Activated naive CD8-positive, alpha-beta T cell treated with anti-CD3 and anti-CD28 coated beads, Interleukin-2, amount 50 U/mL, for 24 hours (primary cell): ENCODE measurements at regions not wholly inside any gene's neighbourhood (a gene's known extent, or its start where the extent isn't known, plus 50 kb on each side); places are given as distances from the start of the nearest gene placed in this dataset.

ENCODE experiments used
- ATAC-seq: fragments of 150-1000 bp; cut with Tn5 transposase; one replicate; pipeline ENCODE4 v1.10.0; 2021
- DNase-seq: peaks from one replicate; pipeline ENCODE4 v3.0.0; 2021
- H3K27ac Mint-ChIP-seq: one replicate; pipeline ENCODE4 v1.8.0; 2021; ENCODE audit warnings: mild to moderate bottlenecking, mixed read lengths
- H3K27me3 Mint-ChIP-seq: one replicate; pipeline ENCODE4 v1.8.0; 2021; ENCODE audit warnings: mixed read lengths
- H3K36me3 Mint-ChIP-seq: one replicate; pipeline ENCODE4 v1.8.0; 2021; ENCODE audit warnings: low read depth, mixed read lengths
- H3K4me1 Mint-ChIP-seq: one replicate; pipeline ENCODE4 v1.8.0; 2021; ENCODE audit warnings: mixed read lengths
- H3K4me3 Mint-ChIP-seq: one replicate; pipeline ENCODE4 v1.8.0; 2021; ENCODE audit warnings: mild to moderate bottlenecking, moderate library complexity, mixed read lengths
- H3K9me3 Mint-ChIP-seq: one replicate; pipeline ENCODE4 v1.8.0; 2021; ENCODE audit warnings: mixed read lengths

DNA sequence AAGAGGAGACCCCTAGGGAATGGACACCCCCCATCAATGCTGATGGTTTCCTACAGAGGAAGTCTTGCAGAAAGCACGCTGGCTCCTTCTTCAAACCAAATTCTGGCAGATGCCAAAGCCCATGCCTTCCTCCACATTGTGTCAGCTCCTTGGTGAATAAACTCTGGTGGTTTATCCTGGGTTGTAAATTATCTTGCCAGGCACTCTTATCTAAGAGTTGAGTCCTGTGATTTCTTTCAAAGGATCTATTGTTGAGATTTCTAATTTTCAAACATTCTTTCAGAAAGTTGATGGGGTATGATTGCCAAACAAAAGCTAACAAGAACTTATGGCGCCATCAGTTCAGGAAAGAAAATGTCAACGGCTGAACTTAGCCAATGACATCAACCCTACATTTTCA, 160.4 kb downstream of the NSG2 start:
- H3K27ac Mint-ChIP-seq = no peak overlapping the region
- H3K36me3 Mint-ChIP-seq = no peaks in the 10 kb centered on the region
- no peaks in the 10 kb centered on the region for H3K27me3 Mint-ChIP-seq
- DNase-seq (no peak), ATAC-seq (no peak)
- no peaks in the 10 kb centered on the region for H3K9me3 Mint-ChIP-seq
- H3K4me1 Mint-ChIP-seq = no peaks in the 10 kb centered on the region
- no peak overlapping the region for H3K4me3 Mint-ChIP-seq

DNA sequence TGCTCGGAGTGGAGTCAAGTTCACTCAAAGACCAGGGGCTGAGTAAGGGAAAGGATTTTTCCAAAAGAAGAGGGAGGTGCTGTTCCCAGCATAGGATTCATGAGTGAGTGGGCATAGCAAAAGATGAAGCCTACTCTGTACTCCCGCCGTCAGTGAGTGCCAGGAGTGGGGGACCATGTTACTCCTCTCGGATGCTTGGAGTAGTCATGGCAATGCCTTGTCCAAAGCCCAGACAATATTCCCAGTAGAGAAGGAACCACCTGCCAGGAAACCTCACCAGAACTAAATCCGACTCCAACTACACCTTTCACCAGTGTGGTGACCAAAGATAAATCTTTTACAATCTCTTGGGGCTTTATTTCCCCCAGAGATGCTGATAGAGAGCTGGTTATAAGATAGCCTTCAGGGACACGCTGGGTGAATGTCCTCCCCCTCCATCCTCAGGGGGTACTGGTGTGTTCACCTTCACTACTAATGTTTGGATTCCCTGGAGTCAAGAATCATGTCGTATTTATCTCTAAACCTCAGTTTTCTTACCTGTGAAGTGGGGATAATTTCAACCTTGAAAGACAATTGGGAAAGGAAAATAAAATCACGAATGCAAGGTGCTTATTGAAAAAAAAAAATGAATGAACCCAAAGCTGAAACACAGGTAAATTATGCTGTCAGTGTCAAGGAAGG, 165.2 kb downstream of the NSG2 start:
- Mint-ChIP-seq H3K27me3 (peaks cover 3% of the 10 kb centered on the region), H3K4me3 (no peak overlapping the region), H3K36me3 (no peaks in the 10 kb centered on the region), H3K27ac (no peak overlapping the region), H3K4me1 (no peaks in the 10 kb centered on the region), H3K9me3 (no peaks in the 10 kb centered on the region)
- DNase-seq (no peak), ATAC-seq (no peak)

DNA sequence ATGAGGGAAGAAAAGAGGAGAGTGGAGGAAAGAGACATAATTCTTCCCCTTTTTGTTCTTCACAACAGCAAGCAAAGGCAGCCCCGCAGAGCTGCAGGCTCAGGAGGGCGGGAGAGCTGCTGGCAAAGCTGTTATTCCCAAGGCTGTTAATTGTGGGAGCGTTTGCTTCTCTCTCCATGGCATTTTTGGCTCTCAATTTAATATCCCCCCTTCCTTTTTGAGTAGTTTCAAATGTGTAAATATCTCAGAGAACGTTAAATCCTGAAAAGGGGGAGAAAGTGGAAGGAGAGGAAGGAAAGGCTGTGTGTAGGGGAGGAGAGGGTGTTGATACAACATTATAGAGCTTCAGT, 165.7 kb downstream of the NSG2 start:
- Mint-ChIP-seq H3K36me3 (no peaks in the 10 kb centered on the region), H3K27me3 (peaks cover 3% of the 10 kb centered on the region), H3K9me3 (no peaks in the 10 kb centered on the region), H3K4me1 (no peaks in the 10 kb centered on the region), H3K27ac (no peak overlapping the region), H3K4me3 (no peak overlapping the region)
- DNase-seq (no peak), ATAC-seq (no peak)

DNA sequence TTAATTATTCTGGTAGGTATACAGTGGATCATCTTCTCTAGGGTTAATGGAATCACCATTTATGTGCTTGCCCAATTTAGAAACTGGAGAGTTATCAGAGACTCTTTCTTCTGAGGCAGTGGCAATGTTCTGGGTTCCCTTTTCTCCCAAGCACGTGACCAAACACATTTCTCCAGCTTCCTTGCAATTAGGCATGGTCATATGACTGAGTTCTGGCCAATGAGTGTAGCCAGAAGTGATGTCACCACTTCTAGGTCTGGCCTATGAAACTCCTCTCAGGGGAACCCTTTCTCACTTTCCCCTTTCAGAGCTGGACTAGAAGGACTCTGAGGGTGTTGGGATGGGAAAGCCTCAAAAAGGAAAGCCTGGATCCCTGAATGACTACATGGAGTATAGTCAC, 172.0 kb downstream of the NSG2 start:
- Mint-ChIP-seq H3K36me3 (no peaks in the 10 kb centered on the region), H3K4me3 (no peak overlapping the region), H3K9me3 (no peaks in the 10 kb centered on the region), H3K4me1 (no peaks in the 10 kb centered on the region), H3K27ac (no peak overlapping the region), H3K27me3 (peaks cover 1% of the 10 kb centered on the region)
- DNase-seq (no peak), ATAC-seq (no peak)

DNA sequence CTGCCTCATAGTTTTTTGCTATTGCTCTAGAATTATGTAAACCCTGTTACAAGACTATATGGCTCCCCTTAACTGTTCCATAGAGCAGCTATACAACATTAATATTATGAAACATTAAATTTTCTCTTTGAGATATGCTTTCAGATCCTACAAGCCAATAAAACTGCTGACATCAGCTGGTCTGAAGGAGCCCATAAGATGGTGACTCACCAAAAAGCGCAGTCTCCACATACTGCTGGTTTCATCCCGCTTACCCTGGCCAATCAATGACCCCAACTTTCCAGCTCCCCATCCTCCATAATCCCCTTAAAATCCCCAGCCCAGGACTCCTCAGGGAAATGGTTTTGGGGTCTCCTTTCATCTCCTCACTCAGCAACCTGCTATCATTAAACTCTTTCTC, 172.7 kb downstream of the NSG2 start:
- Mint-ChIP-seq H3K27ac (no peak overlapping the region), H3K4me1 (no peaks in the 10 kb centered on the region), H3K36me3 (no peaks in the 10 kb centered on the region), H3K9me3 (no peaks in the 10 kb centered on the region), H3K27me3 (no peaks in the 10 kb centered on the region), H3K4me3 (no peak overlapping the region)
- ATAC-seq (no peak), DNase-seq (no peak)

DNA sequence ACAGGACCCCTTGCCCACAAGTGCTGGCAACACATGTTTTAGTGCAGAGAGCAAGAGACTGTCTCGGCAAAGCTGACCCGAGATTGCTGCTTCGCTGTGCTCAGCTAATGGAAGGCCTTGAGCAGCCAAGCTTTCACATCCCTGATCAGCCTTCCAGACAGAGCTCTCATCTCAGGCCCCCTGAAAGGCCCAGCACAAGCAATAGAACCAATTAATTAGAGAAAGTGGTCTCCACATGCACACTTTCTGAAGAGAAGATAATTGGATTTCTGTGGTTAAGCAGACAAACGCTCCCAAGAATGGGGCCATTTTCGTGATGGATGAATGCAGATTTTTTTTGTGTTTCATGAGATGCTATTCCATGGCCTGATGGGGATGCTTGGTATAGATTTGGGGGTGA, 174.9 kb downstream of the NSG2 start:
- no peak overlapping the region for H3K4me3 Mint-ChIP-seq
- H3K36me3 Mint-ChIP-seq = no peaks in the 10 kb centered on the region
- H3K9me3 Mint-ChIP-seq = no peaks in the 10 kb centered on the region
- H3K4me1 Mint-ChIP-seq = no peaks in the 10 kb centered on the region
- DNase-seq (no peak), ATAC-seq (no peak)
- H3K27ac Mint-ChIP-seq = no peak overlapping the region
- H3K27me3 Mint-ChIP-seq = no peaks in the 10 kb centered on the region

DNA sequence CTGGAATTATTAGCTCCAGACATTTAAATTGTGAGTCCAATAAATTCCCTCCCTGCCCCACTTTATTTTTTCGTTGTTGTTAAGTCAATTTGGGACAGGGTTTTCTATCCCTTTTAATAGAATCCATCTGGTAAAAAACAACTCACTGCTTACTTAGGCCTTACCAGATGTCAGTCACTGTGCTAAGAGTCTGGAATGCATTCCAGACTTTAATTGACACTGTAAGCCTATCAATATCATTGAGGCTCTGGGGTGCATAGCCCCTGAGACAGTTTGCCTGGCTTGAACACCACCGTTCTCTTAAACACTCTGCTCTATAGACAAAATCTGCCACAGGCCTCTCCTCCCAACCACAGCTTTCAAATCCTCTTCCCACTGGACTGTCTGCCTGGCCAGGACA, 175.9 kb downstream of the NSG2 start:
- Mint-ChIP-seq H3K9me3 (no peaks in the 10 kb centered on the region), H3K27ac (no peak overlapping the region), H3K4me3 (no peak overlapping the region), H3K27me3 (no peaks in the 10 kb centered on the region), H3K4me1 (no peaks in the 10 kb centered on the region), H3K36me3 (no peaks in the 10 kb centered on the region)
- ATAC-seq (no peak), DNase-seq (no peak)

DNA sequence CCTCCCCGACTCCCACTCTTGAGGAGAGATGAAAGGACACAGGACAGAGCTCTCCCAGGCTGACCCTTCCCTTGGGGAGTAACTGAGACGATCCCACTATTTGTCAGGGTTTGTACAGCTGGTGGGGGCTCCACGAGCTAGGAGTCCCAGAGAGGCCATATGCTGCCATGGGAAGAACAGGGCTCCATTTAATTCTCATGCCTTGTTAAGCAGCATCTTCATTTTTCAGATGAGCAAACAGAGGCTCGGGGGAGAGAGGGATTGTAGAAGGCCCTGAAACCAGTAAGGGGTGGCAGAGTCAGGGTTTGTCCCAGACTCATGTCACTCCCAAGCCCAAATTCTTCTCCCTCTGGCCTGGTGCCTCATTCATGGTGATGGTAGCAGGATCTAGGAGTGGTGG, 176.4 kb downstream of the NSG2 start:
- no peak for ATAC-seq
- H3K4me3 Mint-ChIP-seq = no peak overlapping the region
- H3K27me3 Mint-ChIP-seq = no peaks in the 10 kb centered on the region
- no peak overlapping the region for H3K27ac Mint-ChIP-seq
- no peaks in the 10 kb centered on the region for H3K4me1 Mint-ChIP-seq
- no peaks in the 10 kb centered on the region for H3K36me3 Mint-ChIP-seq
- DNase-seq = no peak
- H3K9me3 Mint-ChIP-seq = no peaks in the 10 kb centered on the region

DNA sequence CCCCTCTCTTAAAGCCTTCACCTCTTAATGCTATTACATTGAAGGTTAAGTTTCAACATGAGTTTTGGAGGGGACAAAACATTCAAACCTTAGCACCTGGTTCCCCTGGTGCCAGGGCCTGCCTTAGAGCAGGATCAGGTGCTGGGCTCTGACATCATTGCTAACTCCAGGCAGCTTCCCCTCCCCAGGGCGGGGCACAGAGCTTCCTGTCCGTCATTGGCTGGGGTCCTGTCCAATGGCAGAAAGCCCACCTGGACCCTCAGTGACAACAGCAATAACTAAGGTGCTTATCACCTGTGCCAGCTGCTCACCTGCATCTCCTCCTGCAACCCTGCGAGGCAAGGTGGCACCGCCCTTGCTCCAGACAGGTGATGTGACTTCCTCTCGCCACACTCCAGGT, 177.4 kb downstream of the NSG2 start:
- no peaks in the 10 kb centered on the region for H3K36me3 Mint-ChIP-seq
- H3K27ac Mint-ChIP-seq = no peak overlapping the region
- H3K4me1 Mint-ChIP-seq = no peaks in the 10 kb centered on the region
- peaks cover 2% of the 10 kb centered on the region for H3K27me3 Mint-ChIP-seq
- H3K9me3 Mint-ChIP-seq = no peaks in the 10 kb centered on the region
- DNase-seq (no peak), ATAC-seq (no peak)
- no peak overlapping the region for H3K4me3 Mint-ChIP-seq

DNA sequence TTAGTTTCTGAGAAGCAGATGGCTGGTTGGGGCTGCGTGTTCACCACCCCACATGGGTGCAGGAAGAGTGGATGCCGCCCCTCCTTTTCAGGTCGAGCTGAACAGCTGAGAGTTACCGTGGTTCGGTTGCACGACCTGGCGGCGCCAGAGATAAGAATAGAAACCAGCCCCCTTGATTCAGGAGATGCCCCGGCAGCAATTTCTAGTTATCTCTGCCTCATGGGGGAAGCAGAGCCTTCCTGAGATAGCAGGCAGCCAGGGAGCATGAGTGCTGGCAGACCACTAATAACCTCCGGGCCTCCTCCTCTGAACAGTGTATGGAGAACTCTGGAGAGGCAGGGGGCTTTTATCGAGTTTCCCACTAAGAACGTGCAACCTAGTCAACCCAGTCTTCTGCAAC, 177.8 kb downstream of the NSG2 start:
- ATAC-seq (no peak), DNase-seq (no peak)
- no peaks in the 10 kb centered on the region for H3K4me1 Mint-ChIP-seq
- H3K36me3 Mint-ChIP-seq = no peaks in the 10 kb centered on the region
- H3K9me3 Mint-ChIP-seq = no peaks in the 10 kb centered on the region
- no peak overlapping the region for H3K4me3 Mint-ChIP-seq
- H3K27ac Mint-ChIP-seq = no peak overlapping the region
- peaks cover 2% of the 10 kb centered on the region for H3K27me3 Mint-ChIP-seq

DNA sequence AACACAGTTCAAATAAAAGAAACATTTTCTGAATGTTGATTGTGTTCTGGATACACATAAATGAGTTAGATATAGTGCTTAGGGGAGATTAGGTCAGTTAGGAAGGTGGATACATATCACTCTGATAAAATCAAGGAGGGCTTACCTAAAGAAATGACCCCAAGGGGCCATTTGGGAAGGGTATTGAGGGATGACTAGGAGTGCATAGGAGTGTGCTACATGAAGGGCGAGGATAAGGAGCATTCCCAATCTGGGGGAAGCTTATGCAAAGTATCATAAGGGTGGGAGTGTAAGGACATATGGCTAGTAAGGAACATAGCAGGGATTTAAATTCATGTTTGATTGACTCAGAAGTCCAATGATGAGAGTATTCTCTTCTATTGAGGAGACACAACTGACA, 183.6 kb downstream of the NSG2 start:
- H3K9me3 Mint-ChIP-seq = no peaks in the 10 kb centered on the region
- H3K27ac Mint-ChIP-seq = no peak overlapping the region
- ATAC-seq (no peak), DNase-seq (no peak)
- no peaks in the 10 kb centered on the region for H3K36me3 Mint-ChIP-seq
- no peak overlapping the region for H3K4me3 Mint-ChIP-seq
- peaks cover 4% of the 10 kb centered on the region for H3K27me3 Mint-ChIP-seq
- no peaks in the 10 kb centered on the region for H3K4me1 Mint-ChIP-seq

DNA sequence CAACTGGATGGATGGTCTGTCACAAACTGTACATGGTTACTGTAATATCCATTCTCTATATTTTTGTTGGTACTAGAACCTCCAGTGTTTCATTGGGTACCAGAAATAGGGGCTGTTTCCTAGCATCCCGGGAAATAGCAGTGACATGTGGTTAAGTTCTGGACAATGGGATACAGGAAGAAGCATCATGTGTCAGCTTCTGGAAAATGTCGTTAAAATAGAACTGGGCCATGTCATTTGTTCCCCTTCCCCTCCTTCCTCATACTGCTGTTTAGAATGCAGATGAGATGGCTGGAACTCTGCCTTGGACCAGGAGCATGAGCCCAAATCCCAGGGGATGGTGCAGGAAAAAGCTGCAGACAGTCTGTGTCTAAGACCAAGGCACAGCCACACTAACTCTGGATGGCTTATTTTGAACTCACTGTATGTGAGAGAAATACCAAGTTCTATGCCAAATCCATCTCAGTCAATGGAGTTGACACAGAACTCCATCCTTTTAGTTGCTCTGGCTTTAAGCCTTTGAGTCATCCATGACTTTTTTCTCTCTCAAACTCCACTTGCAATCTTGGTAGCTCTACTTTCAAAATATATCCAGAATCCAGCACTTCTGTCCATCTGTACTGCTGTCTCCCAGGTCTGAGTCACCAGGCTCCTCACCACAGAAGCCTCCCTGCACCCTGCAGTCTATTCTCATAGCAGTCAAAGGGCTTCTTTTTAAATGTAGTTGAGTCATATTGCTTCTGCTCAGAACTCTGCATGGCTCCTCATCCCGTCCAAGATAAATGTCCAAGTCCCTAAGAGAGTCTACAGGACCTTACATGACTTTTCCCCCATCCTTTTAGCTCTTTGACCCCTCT, 184.2 kb downstream of the NSG2 start:
- Mint-ChIP-seq H3K4me1 (no peaks in the 10 kb centered on the region), H3K4me3 (no peak overlapping the region), H3K9me3 (no peaks in the 10 kb centered on the region), H3K27ac (no peak overlapping the region), H3K27me3 (peaks cover 4% of the 10 kb centered on the region), H3K36me3 (no peaks in the 10 kb centered on the region)
- ATAC-seq (no peak), DNase-seq (no peak)

DNA sequence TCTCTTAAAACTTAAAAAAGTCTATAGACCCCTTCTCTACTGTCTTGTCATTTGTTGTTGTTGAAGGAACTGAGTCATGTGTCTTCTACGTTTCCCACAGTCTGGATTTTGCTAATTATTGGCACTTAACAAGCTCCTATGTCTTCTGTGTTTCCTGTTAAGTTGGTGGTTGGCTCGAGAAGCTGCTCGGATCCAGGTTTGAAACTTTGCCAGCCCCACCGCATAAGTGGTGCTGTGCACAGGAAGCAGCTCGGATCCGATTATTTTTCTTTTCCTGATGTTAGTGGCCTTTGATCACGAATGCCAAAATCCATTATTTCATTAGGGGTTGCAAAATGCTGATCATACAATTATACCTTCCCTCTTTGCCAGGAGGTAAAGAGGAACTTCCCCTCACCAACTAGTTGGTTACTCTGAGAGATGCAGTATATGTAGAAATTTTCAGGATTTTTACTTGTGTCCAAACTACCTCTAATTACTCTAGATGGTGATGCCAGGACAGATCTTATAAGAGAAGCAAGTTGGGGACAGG, 186.5 kb downstream of the NSG2 start:
- DNase-seq = no peak
- H3K27me3 Mint-ChIP-seq = peaks cover 4% of the 10 kb centered on the region
- no peaks in the 10 kb centered on the region for H3K36me3 Mint-ChIP-seq
- no peak overlapping the region for H3K27ac Mint-ChIP-seq
- no peak overlapping the region for H3K4me3 Mint-ChIP-seq
- no peaks in the 10 kb centered on the region for H3K9me3 Mint-ChIP-seq
- no peak for ATAC-seq
- no peaks in the 10 kb centered on the region for H3K4me1 Mint-ChIP-seq

DNA sequence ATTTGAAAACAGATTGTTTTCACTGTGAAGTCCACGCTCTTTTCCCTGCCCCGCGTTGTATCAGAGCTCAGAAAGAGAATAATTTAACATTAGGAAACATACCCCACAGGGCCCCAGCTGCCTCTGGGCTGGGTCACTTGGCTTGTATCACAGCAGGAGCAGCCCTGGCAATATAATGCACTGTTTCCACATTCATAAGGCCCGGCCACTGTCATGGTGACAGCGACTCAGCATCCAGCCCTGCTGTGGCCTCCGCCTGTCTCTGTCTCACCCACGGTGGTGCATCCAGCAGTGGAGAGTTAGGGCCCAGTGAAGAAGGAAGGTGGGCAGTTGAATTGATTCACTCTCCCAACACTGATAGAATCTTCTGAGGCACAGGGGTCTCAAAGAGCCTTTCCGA, 188.9 kb downstream of the NSG2 start:
- peaks cover 7% of the 10 kb centered on the region for H3K9me3 Mint-ChIP-seq
- H3K4me3 Mint-ChIP-seq = no peak overlapping the region
- no peaks in the 10 kb centered on the region for H3K4me1 Mint-ChIP-seq
- no peak overlapping the region for H3K27ac Mint-ChIP-seq
- peaks cover 2% of the 10 kb centered on the region for H3K27me3 Mint-ChIP-seq
- no peak for DNase-seq
- no peak for ATAC-seq
- H3K36me3 Mint-ChIP-seq = no peaks in the 10 kb centered on the region

DNA sequence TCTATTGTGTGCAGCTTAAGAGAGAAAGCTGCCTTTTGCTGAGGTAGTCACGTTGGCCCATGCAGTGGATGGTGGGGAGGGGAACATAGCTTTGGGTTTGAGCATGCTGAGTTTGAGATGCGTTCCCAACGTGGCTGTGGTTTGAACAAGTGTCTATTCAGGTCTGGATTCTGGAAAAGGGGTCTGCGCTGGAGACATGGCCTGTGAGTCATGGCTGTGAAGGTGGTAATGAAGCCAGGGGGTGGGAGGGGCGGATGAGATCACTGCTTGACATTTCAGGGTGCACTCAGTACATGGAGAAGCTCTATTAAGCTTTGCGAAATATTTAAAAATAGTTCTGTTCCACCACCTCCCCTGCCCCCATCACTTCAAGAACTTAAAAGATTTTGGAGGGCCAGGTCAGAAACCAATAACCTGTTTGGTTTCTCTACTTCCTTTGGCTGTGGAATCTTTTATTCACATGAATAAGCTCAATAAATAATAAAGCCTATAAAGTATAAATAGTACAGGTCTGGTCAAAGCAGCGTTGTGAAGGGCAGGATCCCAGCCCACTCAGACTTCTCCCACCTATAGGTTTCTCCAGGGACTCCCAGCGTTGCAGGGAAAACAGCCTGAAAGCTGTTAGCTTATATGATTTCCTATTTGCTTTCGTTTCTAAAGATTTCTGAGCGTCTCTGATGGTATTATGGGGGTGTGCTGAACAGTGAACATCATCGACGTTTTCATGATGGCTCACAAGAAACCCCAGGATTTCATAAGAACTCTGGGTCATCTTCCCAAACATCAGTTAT, 189.9 kb downstream of the NSG2 start:
- Mint-ChIP-seq H3K9me3 (peaks cover 8% of the 10 kb centered on the region), H3K36me3 (no peaks in the 10 kb centered on the region), H3K4me1 (no peaks in the 10 kb centered on the region), H3K27ac (no peak overlapping the region), H3K4me3 (no peak overlapping the region), H3K27me3 (no peaks in the 10 kb centered on the region)
- ATAC-seq = no peak
- no peak for DNase-seq
